OCI-LY7 (cell line): ENCODE measurements at regions not wholly inside any gene's neighbourhood (a gene's known extent, or its start where the extent isn't known, plus 50 kb on each side); places are given as distances from the start of the nearest gene placed in this dataset.

Experiments used
- BruUV-seq: library from RNA; stranded (reverse); fragments of 400-500 nt; replicated peaks from 2 replicates; lab custom pipeline; 2021; lab: Mats Ljungman, UMichigan
- CTCF ChIA-PET: fragments of 300-600 bp; sonication (Branson Sonifier 250); formaldehyde crosslinking; loops from one replicate; lab custom pipeline; 2022; ENCODE audit warnings: antibody characterized with exemption; ENCODE audit not compliant: unreplicated experiment; lab: Charles Lee
- POLR2A ChIA-PET: fragments of 300-600 bp; sonication (Branson Sonifier 250); formaldehyde crosslinking; loops from one replicate; lab custom pipeline; 2022; ENCODE audit warnings: antibody characterized with exemption; lab: Charles Lee
- DNase-seq: peaks from one replicate; pipeline ENCODE4 v3.0.0-alpha.2; 2015; ENCODE audit warnings: low spot score
- H2AFZ ChIP-seq: fragments of 200-600 bp; sonication (generic), shearing (Covaris generic); 2 replicates; pipeline ENCODE4 v1.6.1; 2014; ENCODE audit warnings: mild to moderate bottlenecking, antibody characterized with exemption, low read length, moderate library complexity
- H3K27ac ChIP-seq: fragments of 200-600 bp; sonication (generic); 2 replicates; pipeline ENCODE4 v1.5.1; 2014; ENCODE audit warnings: mixed run types, low read depth, mild to moderate bottlenecking, moderate library complexity, low read length, inconsistent platforms; ENCODE audit not compliant: poor library complexity, severe bottlenecking
- H3K36me3 ChIP-seq: fragments of 200-600 bp; sonication (generic); 2 replicates; pipeline ENCODE4 v1.6.1; 2014; ENCODE audit warnings: mild to moderate bottlenecking, antibody characterized with exemption, low read length, moderate library complexity, mixed read lengths; ENCODE audit not compliant: insufficient read depth
- H3K4me1 ChIP-seq: fragments of 200-600 bp; sonication (generic); 2 replicates; pipeline ENCODE4 v1.5.1; 2014; ENCODE audit warnings: mild to moderate bottlenecking, low read length; ENCODE audit not compliant: insufficient read depth, poor library complexity, severe bottlenecking
- H3K4me2 ChIP-seq: fragments of 200-600 bp; sonication (generic); 2 replicates; pipeline ENCODE4 v1.6.1; 2014; ENCODE audit warnings: mild to moderate bottlenecking, low read length
- H3K4me3 ChIP-seq: fragments of 200-600 bp; sonication (generic); 2 replicates; pipeline ENCODE4 v1.5.1; 2014; ENCODE audit warnings: mild to moderate bottlenecking, low read depth, low read length; ENCODE audit not compliant: poor library complexity, severe bottlenecking
- H3K79me2 ChIP-seq: fragments of 200-600 bp; sonication (generic); 2 replicates; pipeline ENCODE4 v1.6.1; 2016; ENCODE audit warnings: low read depth, mild to moderate bottlenecking, low read length, moderate library complexity, mixed read lengths; ENCODE audit not compliant: insufficient read depth
- H3K9me2 ChIP-seq: fragments of 200-600 bp; sonication (generic); 2 replicates; pipeline ENCODE4 v1.6.1; 2016; ENCODE audit warnings: mild to moderate bottlenecking, low read length, mixed read lengths; ENCODE audit not compliant: insufficient read depth
- H3K9me3 ChIP-seq: fragments of 200-600 bp; sonication (generic); 2 replicates; pipeline ENCODE4 v1.6.1; 2014; ENCODE audit warnings: mild to moderate bottlenecking, mixed run types, low read length, mixed read lengths
- H4K20me1 ChIP-seq: fragments of 200-600 bp; sonication (generic); 2 replicates; pipeline ENCODE4 v1.6.1; 2014; ENCODE audit warnings: mild to moderate bottlenecking, antibody characterized with exemption, low read length, moderate library complexity, mixed read lengths; ENCODE audit not compliant: insufficient read depth
- CTCF ChIP-seq: fragments of 200-600 bp; sonication (generic); conservative IDR thresholded peaks from 2 replicates; pipeline ENCODE4 v1.5.1; 2014; ENCODE audit warnings: mild to moderate bottlenecking, antibody characterized with exemption, low read length, moderate library complexity, mixed read lengths
- EZH2phosphoT487 ChIP-seq: fragments of 200-600 bp; sonication (generic); IDR thresholded peaks from 2 replicates; pipeline ENCODE4 v1.6.1; 2018; ENCODE audit warnings: low read depth, borderline replicate concordance, mild to moderate bottlenecking, mixed run types, antibody characterized with exemption, low read length, moderate library complexity, mixed read lengths
- intact Hi-C: fragments of 100-400 bp; cut with micrococcal nuclease; formaldehyde crosslinking; loops from one replicate; pipeline ENCODE4 v1.10.0; 2022; ENCODE audit not compliant: unreplicated experiment

- no peak for TF ChIP-seq EZH2phosphoT487
- TF ChIP-seq CTCF, result no peak
- no peak overlapping the region for H3K4me2 ChIP-seq
- intact Hi-C loops, result no loop called here
Observed at GRCh38 chr2:121960251-121960650, 204.8 kb downstream of the TSN start.

GRCh38 chr2:121961761-121962160 lies 206.3 kb downstream of the TSN start:
- Histone ChIP-seq H3K36me3 (no peaks in the 10 kb centered on the region), H3K9me2 (no peaks in the 10 kb centered on the region), H3K27ac (no peak overlapping the region), H2AFZ (no peak overlapping the region), H3K4me2 (no peak overlapping the region), H3K4me1 (no peaks in the 10 kb centered on the region), H3K4me3 (no peak overlapping the region), H3K9me3 (no peaks in the 10 kb centered on the region), H3K79me2 (no peaks in the 10 kb centered on the region), H4K20me1 (no peaks in the 10 kb centered on the region)
- BruUV-seq, result no TSS peak
- POLR2A ChIA-PET, result interaction anchor here (1.6 to 2.0 kb wide), 2 partner anchors 11 to 13 kb away, joined by 4 to 9 read pairs; no protein-coding TSS in a partner anchor
- intact Hi-C loops, result no loop called here
- CTCF ChIA-PET, result no interaction called here
- no peak for DNase-seq
- no peak for TF ChIP-seq EZH2phosphoT487
- TF ChIP-seq CTCF, result no peak

More at GRCh38 chr2:121960251-121960650, 204.8 kb downstream of the TSN start:
- Histone ChIP-seq H4K20me1 (no peaks in the 10 kb centered on the region), H2AFZ (peak overlapping the region; percentile 9; the same call in 1 of the 2 replicates), H3K4me3 (no peak overlapping the region), H3K9me2 (no peaks in the 10 kb centered on the region), H3K27ac (no peak overlapping the region), H3K9me3 (no peaks in the 10 kb centered on the region), H3K4me1 (no peaks in the 10 kb centered on the region), H3K36me3 (no peaks in the 10 kb centered on the region), H3K79me2 (no peaks in the 10 kb centered on the region)
- DNase-seq, result no peak
- ChIA-PET POLR2A (interaction anchor here (0.6 to 1.2 kb wide), 4 partner anchors 9 to 47 kb away, joined by 3 to 5 read pairs (median 4); no protein-coding TSS in a partner anchor), CTCF (no interaction called here)
- BruUV-seq, result no TSS peak

- Histone ChIP-seq H4K20me1 (no peaks in the 10 kb centered on the region), H3K4me1 (no peaks in the 10 kb centered on the region), H3K79me2 (no peaks in the 10 kb centered on the region), H3K4me3 (no peak overlapping the region), H3K9me2 (no peaks in the 10 kb centered on the region), H3K36me3 (no peaks in the 10 kb centered on the region), H3K9me3 (no peaks in the 10 kb centered on the region), H3K27ac (no peak overlapping the region), H3K4me2 (no peak overlapping the region), H2AFZ (no peak overlapping the region)
- intact Hi-C loops, result no loop called here
- TF ChIP-seq CTCF (no peak), EZH2phosphoT487 (no peak)
- no peak for DNase-seq
- POLR2A ChIA-PET, result no interaction called here
- no TSS peak for BruUV-seq
- CTCF ChIA-PET, result no interaction called here
Observed at GRCh38 chr2:121965661-121966060, 210.2 kb downstream of the TSN start.
